ENCODE measurements at regions not wholly inside any gene's neighbourhood (a gene's known extent, or its start where the extent isn't known, plus 50 kb on each side); places are given as distances from the start of the nearest gene placed in this dataset.

DNA sequence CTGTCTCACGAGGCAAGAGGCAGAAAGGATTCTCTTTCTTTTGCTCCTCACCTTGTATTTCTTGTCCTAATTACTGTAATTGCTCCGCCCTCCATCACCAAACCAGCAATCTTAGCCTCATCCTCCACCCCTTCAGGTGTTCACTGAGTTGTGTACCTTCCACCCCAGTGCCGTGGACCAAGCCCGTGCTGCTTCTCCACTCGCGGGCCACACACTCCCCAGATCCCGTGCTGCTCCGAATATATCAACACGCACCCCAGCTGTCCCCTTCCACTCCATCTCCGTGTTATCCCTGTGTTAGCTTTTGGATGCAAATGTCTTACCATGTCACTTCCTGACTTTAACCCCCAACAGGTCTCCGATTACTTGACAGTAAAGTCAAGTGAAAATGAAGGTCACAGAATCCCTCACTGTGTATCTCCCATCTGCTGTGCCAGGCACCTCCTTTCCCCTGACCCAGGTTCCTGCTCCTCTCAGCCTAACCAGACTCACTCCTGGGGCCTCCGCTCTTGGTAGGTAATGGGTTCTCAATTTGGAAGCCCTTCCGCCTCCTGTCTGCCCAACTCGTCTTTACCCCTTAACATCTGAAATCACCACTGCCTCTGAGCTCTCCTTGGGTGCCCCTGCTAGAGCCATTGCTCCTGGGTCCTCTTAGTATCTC is 320.2 kb downstream of the MED10 start:
- Histone ChIP-seq H3K36me3 (ENCODE audit: insufficient read depth, low read length, poor library complexity, severe bottlenecking) (no peaks in the 10 kb centered on the region), H3K27ac (ENCODE audit: low read depth, low read length, poor library complexity, severe bottlenecking) (no peak overlapping the region), H3K9me3 (ENCODE audit: low read depth, low read length, poor library complexity, severe bottlenecking) (no peaks in the 10 kb centered on the region), H3K4me3 (ENCODE audit: low read depth, low read length, poor library complexity, severe bottlenecking) (no peak overlapping the region), H3K27me3 (replicated peaks; ENCODE audit: insufficient read depth, low read depth, low read length, poor library complexity) (peaks cover 10% of the 10 kb centered on the region), H3K4me1 (ENCODE audit: insufficient read depth, low read length, poor library complexity, severe bottlenecking) (no peaks in the 10 kb centered on the region)
- intact Hi-C loops (cut with micrococcal nuclease; ENCODE audit: unreplicated experiment) = no loop called here
- no peak for DNase-seq (ENCODE audit: low spot score)
- no TSS peak for BruUV-seq (replicated peaks)
- ChIA-PET POLR2A (ENCODE audit: low non-redundant PET) (no interaction called here), CTCF (no interaction called here)
- TF ChIP-seq EZH2 (IDR thresholded peaks at IDR 0.05; ENCODE audit: borderline replicate concordance, low read depth, low read length, poor library complexity, severe bottlenecking) = no peak

DNA sequence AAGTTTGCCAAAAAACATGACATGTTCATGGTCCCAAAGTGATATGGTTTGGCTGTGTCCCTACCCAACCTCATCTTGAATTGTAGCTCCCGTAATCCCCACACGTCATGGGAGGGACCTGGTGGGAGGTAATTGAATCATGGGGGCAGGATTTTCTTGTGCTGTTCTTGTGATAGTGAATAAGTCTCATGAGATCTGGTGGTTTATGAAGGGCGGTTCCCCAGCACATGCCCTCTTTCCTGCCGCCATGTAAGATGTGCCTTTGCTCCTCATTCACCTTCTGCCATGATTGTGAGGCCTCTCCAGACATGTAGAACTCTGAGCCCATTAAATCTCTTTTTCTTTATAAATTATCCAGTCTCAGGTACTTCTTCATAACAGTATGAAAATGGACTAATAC is 322.1 kb downstream of the MED10 start:
- H3K9me3 ChIP-seq (ENCODE audit: low read depth, low read length, poor library complexity, severe bottlenecking) = no peaks in the 10 kb centered on the region
- TF ChIP-seq EZH2 (IDR thresholded peaks at IDR 0.05; ENCODE audit: borderline replicate concordance, low read depth, low read length, poor library complexity, severe bottlenecking) = no peak
- TF ChIP-seq, protein P1, sequence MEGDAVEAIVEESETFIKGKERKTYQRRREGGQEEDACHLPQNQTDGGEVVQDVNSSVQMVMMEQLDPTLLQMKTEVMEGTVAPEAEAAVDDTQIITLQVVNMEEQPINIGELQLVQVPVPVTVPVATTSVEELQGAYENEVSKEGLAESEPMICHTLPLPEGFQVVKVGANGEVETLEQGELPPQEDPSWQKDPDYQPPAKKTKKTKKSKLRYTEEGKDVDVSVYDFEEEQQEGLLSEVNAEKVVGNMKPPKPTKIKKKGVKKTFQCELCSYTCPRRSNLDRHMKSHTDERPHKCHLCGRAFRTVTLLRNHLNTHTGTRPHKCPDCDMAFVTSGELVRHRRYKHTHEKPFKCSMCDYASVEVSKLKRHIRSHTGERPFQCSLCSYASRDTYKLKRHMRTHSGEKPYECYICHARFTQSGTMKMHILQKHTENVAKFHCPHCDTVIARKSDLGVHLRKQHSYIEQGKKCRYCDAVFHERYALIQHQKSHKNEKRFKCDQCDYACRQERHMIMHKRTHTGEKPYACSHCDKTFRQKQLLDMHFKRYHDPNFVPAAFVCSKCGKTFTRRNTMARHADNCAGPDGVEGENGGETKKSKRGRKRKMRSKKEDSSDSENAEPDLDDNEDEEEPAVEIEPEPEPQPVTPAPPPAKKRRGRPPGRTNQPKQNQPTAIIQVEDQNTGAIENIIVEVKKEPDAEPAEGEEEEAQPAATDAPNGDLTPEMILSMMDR (conservative IDR thresholded peaks at IDR 0.05; ENCODE audit: low read depth, low read length) = no peak
- no peak for DNase-seq (ENCODE audit: low spot score)
- BruUV-seq (replicated peaks) = no TSS peak
- H3K27ac ChIP-seq (ENCODE audit: low read depth, low read length, poor library complexity, severe bottlenecking) = no peak overlapping the region
- POLR2A ChIA-PET (ENCODE audit: low non-redundant PET) = no interaction called here
- no peak overlapping the region for H3K4me3 ChIP-seq (ENCODE audit: low read depth, low read length, poor library complexity, severe bottlenecking)
- no peaks in the 10 kb centered on the region for H3K36me3 ChIP-seq (ENCODE audit: insufficient read depth, low read length, poor library complexity, severe bottlenecking)
- CTCF ChIA-PET = no interaction called here
- no peaks in the 10 kb centered on the region for H3K4me1 ChIP-seq (ENCODE audit: insufficient read depth, low read length, poor library complexity, severe bottlenecking)
- intact Hi-C loops (cut with micrococcal nuclease; ENCODE audit: unreplicated experiment) = no loop called here
- peaks cover 16% of the 10 kb centered on the region for H3K27me3 ChIP-seq (replicated peaks; ENCODE audit: insufficient read depth, low read depth, low read length, poor library complexity)

GRCh38 chr5:6049662-6050061 is 328.7 kb downstream of the MED10 start:
- TF ChIP-seq, protein P1 (conservative IDR thresholded peaks at IDR 0.05; ENCODE audit: low read depth, low read length) = no peak
- no peak for TF ChIP-seq EZH2 (IDR thresholded peaks at IDR 0.05; ENCODE audit: borderline replicate concordance, low read depth, low read length, poor library complexity, severe bottlenecking)
- H3K4me3 ChIP-seq (ENCODE audit: low read depth, low read length, poor library complexity, severe bottlenecking) = no peak overlapping the region
- H3K27me3 ChIP-seq (replicated peaks; ENCODE audit: insufficient read depth, low read depth, low read length, poor library complexity) = peaks cover 6% of the 10 kb centered on the region
- no peaks in the 10 kb centered on the region for H3K4me1 ChIP-seq (ENCODE audit: insufficient read depth, low read length, poor library complexity, severe bottlenecking)
- CTCF ChIA-PET = no interaction called here
- no peaks in the 10 kb centered on the region for H3K9me3 ChIP-seq (ENCODE audit: low read depth, low read length, poor library complexity, severe bottlenecking)
- BruUV-seq (replicated peaks) = no TSS peak
- no peak for DNase-seq (ENCODE audit: low spot score)
- no peak overlapping the region for H3K27ac ChIP-seq (ENCODE audit: low read depth, low read length, poor library complexity, severe bottlenecking)
- intact Hi-C loops (cut with micrococcal nuclease; ENCODE audit: unreplicated experiment) = no loop called here
- H3K36me3 ChIP-seq (ENCODE audit: insufficient read depth, low read length, poor library complexity, severe bottlenecking) = no peaks in the 10 kb centered on the region
- POLR2A ChIA-PET (ENCODE audit: low non-redundant PET) = no interaction called here

GRCh38 chr5:6048746-6049145 is 329.6 kb downstream of the MED10 start:
- no peak overlapping the region for H3K27ac ChIP-seq (ENCODE audit: low read depth, low read length, poor library complexity, severe bottlenecking)
- no TSS peak for BruUV-seq (replicated peaks)
- CTCF ChIA-PET = no interaction called here
- H3K4me3 ChIP-seq (ENCODE audit: low read depth, low read length, poor library complexity, severe bottlenecking) = no peak overlapping the region
- no peak for DNase-seq (ENCODE audit: low spot score)
- no peak for TF ChIP-seq EZH2 (IDR thresholded peaks at IDR 0.05; ENCODE audit: borderline replicate concordance, low read depth, low read length, poor library complexity, severe bottlenecking)
- TF ChIP-seq, protein P1 (conservative IDR thresholded peaks at IDR 0.05; ENCODE audit: low read depth, low read length) = no peak
- intact Hi-C loops (cut with micrococcal nuclease; ENCODE audit: unreplicated experiment) = no loop called here
- no peaks in the 10 kb centered on the region for H3K4me1 ChIP-seq (ENCODE audit: insufficient read depth, low read length, poor library complexity, severe bottlenecking)
- POLR2A ChIA-PET (ENCODE audit: low non-redundant PET) = no interaction called here
- no peaks in the 10 kb centered on the region for H3K9me3 ChIP-seq (ENCODE audit: low read depth, low read length, poor library complexity, severe bottlenecking)
- H3K27me3 ChIP-seq (replicated peaks; ENCODE audit: insufficient read depth, low read depth, low read length, poor library complexity) = peaks cover 6% of the 10 kb centered on the region
- no peaks in the 10 kb centered on the region for H3K36me3 ChIP-seq (ENCODE audit: insufficient read depth, low read length, poor library complexity, severe bottlenecking)
